HepG2 (cell line): ENCODE measurements at regions not wholly inside any gene's neighbourhood (a gene's known extent, or its start where the extent isn't known, plus 50 kb on each side); places are given as distances from the start of the nearest gene placed in this dataset.

ENCODE experiments used
- ATAC-seq: fragments of 200-7000 bp; cut with Tn5 transposase; 3 replicates; pipeline ENCODE4 v1.9.1; 2020; ENCODE audit warnings: mild to moderate bottlenecking, moderate library complexity
- BruUV-seq: library from RNA; stranded (reverse); fragments of 400-500 nt; replicated peaks from 2 replicates; lab custom pipeline; 2021; lab: Mats Ljungman, UMichigan
- CTCF ChIA-PET: fragments of 300-600 bp; formaldehyde crosslinking; extraction: SDS; loops from one replicate; lab custom pipeline; 2021; ENCODE audit warnings: low total read pairs, inconsistent platforms, low intra/inter-chr PET ratio; lab: Yijun Ruan, JAX
- POLR2A ChIA-PET: fragments of 350-600 bp; sonication (Branson Sonifier 250); formaldehyde crosslinking; loops from one replicate; lab custom pipeline; 2020; ENCODE audit warnings: antibody characterized with exemption, inconsistent platforms; lab: Yijun Ruan, JAX
- DNase-seq: peaks from one replicate; pipeline ENCODE4 v3.0.0-alpha.2; 2015; ENCODE audit warnings: low spot score
- FAIRE-seq: peaks from 3 replicates; lab custom pipeline; 2011; peaks lifted over from hg19 to GRCh38; lab: Jason Lieb, UNC
- H2AFZ ChIP-seq: one replicate; pipeline ENCODE4 v1.6.1; 2011; ENCODE audit warnings: low read length, inconsistent platforms
- H3K27ac ChIP-seq: fragments of 300-600 bp; 3 replicates; pipeline ENCODE4 v1.8.0; 2011; ENCODE audit warnings: mixed run types, mild to moderate bottlenecking, mixed read lengths, low read length, inconsistent platforms; ENCODE audit not compliant: insufficient read depth; ENCODE audit errors: extremely low read length
- H3K27me3 ChIP-seq, 2 experiments: fragments of 200-600 bp in 1 of 2; 2 replicates in 1 of 2; 3 replicates in 1 of 2; pipeline versions ENCODE4 v1.6.0 to v1.8.0; 2011; ENCODE audit warnings: low read length in 2 of 2, mild to moderate bottlenecking in 2 of 2, moderate library complexity in 2 of 2, inconsistent platforms in 1 of 2; ENCODE audit not compliant: insufficient read depth in 2 of 2, control insufficient read depth in 1 of 2
- H3K36me3 ChIP-seq, 2 experiments: fragments of 200-600 bp in 1 of 2; replicated peaks in 1 of 2; 2 replicates in 1 of 2; 3 replicates in 1 of 2; pipeline versions ENCODE4 v1.5.1 to v1.8.0; 2011; ENCODE audit warnings: low read length in 2 of 2, inconsistent platforms in 1 of 2; ENCODE audit not compliant: insufficient read depth in 2 of 2, control insufficient read depth in 1 of 2
- H3K4me1 ChIP-seq: 2 replicates; pipeline ENCODE4 v1.5.1; 2012; ENCODE audit warnings: low read length, inconsistent platforms; ENCODE audit not compliant: insufficient read depth
- H3K4me2 ChIP-seq: 2 replicates; pipeline ENCODE4 v1.6.0; 2011; ENCODE audit warnings: low read depth, low read length, inconsistent platforms
- H3K4me3 ChIP-seq, 3 experiments: fragments of 200-600 bp in 1 of 3; sonication (generic), shearing (Covaris generic) in 1 of 3; replicated peaks in 1 of 3; 2 replicates each; pipeline ENCODE4 v1.5.1; 2011 to 2016; ENCODE audit warnings: low read length in 3 of 3, inconsistent platforms in 2 of 3, low read depth in 2 of 3, mild to moderate bottlenecking in 2 of 3, control low read depth in 1 of 3, mixed read lengths in 1 of 3; ENCODE audit not compliant: insufficient read depth in 1 of 3
- H3K79me2 ChIP-seq: one replicate; pipeline ENCODE4 v1.6.1; 2011; ENCODE audit warnings: low read length, inconsistent platforms; ENCODE audit not compliant: insufficient read depth
- H3K9ac ChIP-seq: 2 replicates; pipeline ENCODE4 v1.6.0; 2011; ENCODE audit warnings: mild to moderate bottlenecking, low read depth, low read length, inconsistent platforms; ENCODE audit not compliant: insufficient read depth
- H3K9me3 ChIP-seq: 2 replicates; pipeline ENCODE4 v1.5.1; 2012; ENCODE audit warnings: mild to moderate bottlenecking, low read length
- H4K20me1 ChIP-seq: 2 replicates; pipeline ENCODE4 v1.6.0; 2011; ENCODE audit warnings: inconsistent platforms, mild to moderate bottlenecking, low read length, moderate library complexity; ENCODE audit not compliant: insufficient read depth
- CSRNP1 ChIP-seq: sonication (generic); formaldehyde crosslinking; IDR thresholded peaks from 2 replicates; pipeline ENCODE4 v1.8.1; 2023; ENCODE audit warnings: mild to moderate bottlenecking, missing genetic modification reagents
- FOSL1 ChIP-seq: sonication (generic); formaldehyde crosslinking; IDR thresholded peaks from 2 replicates; pipeline ENCODE4 v1.9.0; 2021; ENCODE audit warnings: missing genetic modification reagents, borderline replicate concordance
- FOXA1 ChIP-seq, 2 experiments: fragments of 450-650 bp in 1 of 2; sonication (generic) in 1 of 2; formaldehyde crosslinking in 1 of 2; IDR thresholded peaks; 2 replicates each; pipeline versions ENCODE4 v1.4.0 to v1.6.1; 2016 to 2020; ENCODE audit warnings: missing genetic modification reagents in 1 of 2
- GMEB1 ChIP-seq: sonication (generic); formaldehyde crosslinking; IDR thresholded peaks from 2 replicates; pipeline ENCODE4 v1.5.1; 2020; ENCODE audit warnings: missing genetic modification reagents, mild to moderate bottlenecking, borderline replicate concordance
- HNF4G ChIP-seq, 2 experiments: sonication (generic) in 1 of 2; formaldehyde crosslinking in 1 of 2; IDR thresholded peaks; 2 replicates each; pipeline versions ENCODE4 v1.4.0 to v1.6.1; 2011 to 2020; ENCODE audit warnings: borderline replicate concordance in 2 of 2, low read depth in 2 of 2, mild to moderate bottlenecking in 2 of 2, low read length in 1 of 2, missing genetic modification reagents in 1 of 2, moderate library complexity in 1 of 2
- HOXA7 ChIP-seq: sonication (generic); formaldehyde crosslinking; IDR thresholded peaks from 2 replicates; pipeline ENCODE4 v1.8.1; 2022; ENCODE audit warnings: mild to moderate bottlenecking, missing genetic modification reagents, moderate library complexity
- HOXD1 ChIP-seq: sonication (generic); formaldehyde crosslinking; IDR thresholded peaks from 2 replicates; pipeline ENCODE4 v1.5.0; 2020; ENCODE audit warnings: missing genetic modification reagents
- KDM6A ChIP-seq: IDR thresholded peaks from 2 replicates; pipeline ENCODE4 v1.6.1; 2016; ENCODE audit warnings: low read depth
- MAX ChIP-seq: IDR thresholded peaks from 2 replicates; pipeline ENCODE4 v1.6.1; 2012; ENCODE audit warnings: inconsistent platforms
- RXRA ChIP-seq: sonication (generic); formaldehyde crosslinking; IDR thresholded peaks from 2 replicates; pipeline ENCODE4 v1.5.1; 2020; ENCODE audit warnings: missing genetic modification reagents
- SOX6 ChIP-seq, 2 experiments: fragments of 450-650 bp in 1 of 2; sonication (generic) in 1 of 2; formaldehyde crosslinking in 1 of 2; IDR thresholded peaks; 2 replicates each; pipeline versions ENCODE4 v1.4.0 to v1.6.1; 2017 to 2020; ENCODE audit warnings: antibody characterized with exemption in 1 of 2, mild to moderate bottlenecking in 1 of 2, missing genetic modification reagents in 1 of 2
- SP4 ChIP-seq: sonication (generic); formaldehyde crosslinking; IDR thresholded peaks from 2 replicates; pipeline ENCODE4 v1.8.1; 2023; ENCODE audit warnings: mild to moderate bottlenecking, missing genetic modification reagents
- ZBTB10 ChIP-seq: sonication (generic); formaldehyde crosslinking; IDR thresholded peaks from 2 replicates; pipeline ENCODE4 v1.4.0; 2020; ENCODE audit warnings: missing genetic modification reagents, borderline replicate concordance
- ZBTB34 ChIP-seq: sonication (generic); formaldehyde crosslinking; IDR thresholded peaks from 2 replicates; pipeline ENCODE4 v1.8.0; 2022; ENCODE audit warnings: mild to moderate bottlenecking, missing genetic modification reagents
- ZNF317 ChIP-seq: sonication (generic); formaldehyde crosslinking; IDR thresholded peaks from 2 replicates; pipeline ENCODE4 v1.5.0; 2020; ENCODE audit warnings: mild to moderate bottlenecking, missing genetic modification reagents
- ZNF549 ChIP-seq: sonication (generic); formaldehyde crosslinking; IDR thresholded peaks from 2 replicates; pipeline ENCODE4 v1.5.0; 2020; ENCODE audit warnings: missing genetic modification reagents
- ZNF577 ChIP-seq: sonication (generic); formaldehyde crosslinking; IDR thresholded peaks from 2 replicates; pipeline ENCODE4 v1.4.0; 2020; ENCODE audit warnings: mild to moderate bottlenecking, low read depth, missing genetic modification reagents, borderline replicate concordance
- ZNF607 ChIP-seq: sonication (generic); formaldehyde crosslinking; IDR thresholded peaks from 2 replicates; pipeline ENCODE4 v1.5.1; 2020; ENCODE audit warnings: missing genetic modification reagents, mild to moderate bottlenecking, borderline replicate concordance
- WGBS: methylation state at CpG from one replicate; pipeline ENCODE4 v1.1.6; 2017; ENCODE audit warnings: low lambda C conversion rate; 5-methylcytosine and 5-hydroxymethylcytosine counted together
- in situ Hi-C: cut with HindIII; loops from 2 replicates; pipeline ENCODE4 v1.10.0; 2017; ENCODE audit warnings: low pct_unique_long_range_greater_than_20kb; ENCODE audit not compliant: extremely low pct_ligation_motif_present
- intact Hi-C: fragments of 100-400 bp; cut with micrococcal nuclease; formaldehyde crosslinking; loops from one replicate; pipeline ENCODE4 v1.10.0; 2022; ENCODE audit not compliant: unreplicated experiment

GRCh38 chr1:114322207-114322606, 168.5 kb upstream of the SYT6 start:
- ATAC-seq (no peak), DNase-seq (no peak), FAIRE-seq (no peak)
- ChIA-PET CTCF (no interaction called here), POLR2A (no interaction called here)
- no TSS peak for BruUV-seq
- no peaks in the 10 kb centered on the region for H3K4me1 ChIP-seq
- no peak overlapping the region for H3K4me3 ChIP-seq
- 0% methylated on average over 3 of the region's 3 CpGs for WGBS
- no peak overlapping the region for H3K9ac ChIP-seq
- no peaks in the 10 kb centered on the region for H3K9me3 ChIP-seq
- in situ Hi-C loops (no loop called here), intact Hi-C loops (no loop called here)
- no peak overlapping the region for H3K4me2 ChIP-seq
- no peak overlapping the region for H3K27ac ChIP-seq
- no peaks in the 10 kb centered on the region for H4K20me1 ChIP-seq
- no peaks in the 10 kb centered on the region; a peak in 1 of 5 replicates for H3K27me3 ChIP-seq
- H3K79me2 ChIP-seq: no peaks in the 10 kb centered on the region
- no peak overlapping the region for H2AFZ ChIP-seq
- H3K36me3 ChIP-seq: no peaks in the 10 kb centered on the region
- no peak for TF ChIP-seq HOXA7 (CRISPR knock-in tag)
- TF ChIP-seq FOSL1 (CRISPR knock-in tag): no peak
- TF ChIP-seq CSRNP1 (CRISPR knock-in tag): no peak
- no peak for TF ChIP-seq ZNF577 (CRISPR knock-in tag)
- no peak for TF ChIP-seq GMEB1 (CRISPR knock-in tag)
- no peak for TF ChIP-seq SOX6 (IDR thresholded peaks at IDR 0.05)
- no peak for TF ChIP-seq SOX6 (CRISPR knock-in tag; IDR thresholded peaks at IDR 0.05)
- no peak for TF ChIP-seq RXRA (CRISPR knock-in tag)
- TF ChIP-seq ZNF607 (CRISPR knock-in tag): no peak
- TF ChIP-seq ZBTB34 (CRISPR knock-in tag): no peak
- TF ChIP-seq HNF4G (IDR thresholded peaks at IDR 0.05; ENCODE audit: borderline replicate concordance, low read depth, low read length): no peak
- no peak for TF ChIP-seq HNF4G (CRISPR knock-in tag; IDR thresholded peaks at IDR 0.05; ENCODE audit: borderline replicate concordance, low read depth)
- TF ChIP-seq MAX: no peak
- TF ChIP-seq ZNF317: no peak
- no peak for TF ChIP-seq SP4 (CRISPR knock-in tag)
- TF ChIP-seq ZBTB10 (CRISPR knock-in tag): no peak
- no peak for TF ChIP-seq HOXD1 (CRISPR knock-in tag)
- TF ChIP-seq FOXA1 (IDR thresholded peaks at IDR 0.05): no peak
- TF ChIP-seq FOXA1 (CRISPR knock-in tag; IDR thresholded peaks at IDR 0.05): no peak
- no peak for TF ChIP-seq ZNF549
- no peak for TF ChIP-seq KDM6A
